Body of pancreas (tissue), 4 donors: ENCODE measurements at regions not wholly inside any gene's neighbourhood (a gene's known extent, or its start where the extent isn't known, plus 50 kb on each side); places are given as distances from the start of the nearest gene placed in this dataset.

Experiments
- ATAC-seq: fragments of 150-250 bp; one replicate; pipeline ENCODE4 v1.9.1; 2016
- DNase-seq, 4 donors: peaks; one replicate each; pipeline ENCODE4 v3.0.0-alpha.2; 2019
- H3K27ac ChIP-seq, 4 donors: fragments of 200-600 bp; sonication (generic); 1 replicate in 3 of 4; 2 replicates in 1 of 4; pipeline versions ENCODE4 v1.5.1 to v1.6.1; 2016 to 2019; ENCODE audit warnings: mild to moderate bottlenecking in 1 of 4, mixed read lengths in 1 of 4, moderate library complexity in 1 of 4
- H3K27me3 ChIP-seq, 2 donors: fragments of 200-600 bp; sonication (generic); one replicate each; pipeline ENCODE4 v1.6.0; 2016; ENCODE audit warnings: mild to moderate bottlenecking in 1 of 2
- H3K36me3 ChIP-seq, 2 donors: fragments of 200-600 bp; sonication (generic); replicated peaks in 1 of 2; 2 replicates each; pipeline ENCODE4 v1.5.1; 2016; ENCODE audit warnings: low read depth in 2 of 2; ENCODE audit not compliant: insufficient read depth in 1 of 2
- H3K4me1 ChIP-seq: fragments of 200-600 bp; sonication (generic); one replicate; pipeline ENCODE4 v1.6.0; 2016
- H3K4me3 ChIP-seq, 2 donors: fragments of 200-600 bp; sonication (generic); 1 replicate in 1 of 2; 2 replicates in 1 of 2; pipeline ENCODE4 v1.5.1; 2016 to 2019
- H3K9me3 ChIP-seq, 3 donors: fragments of 200-600 bp; sonication (generic); 1 replicate in 2 of 3; 2 replicates in 1 of 3; pipeline ENCODE4 v1.5.1; 2016
- POLR2A ChIP-seq, 3 donors: fragments of 450-650 bp; IDR thresholded peaks; one replicate each; pipeline ENCODE4 v1.6.1; 2016; ENCODE audit warnings: antibody characterized with exemption in 3 of 3, mild to moderate bottlenecking in 2 of 3
- WGBS, 2 donors: methylation state at CpG; one replicate each; pipeline ENCODE4 v1.1.5; 2017; 5-methylcytosine and 5-hydroxymethylcytosine counted together
- intact Hi-C: fragments of 100-400 bp; cut with DNase I; formaldehyde crosslinking; loops from one replicate; pipeline ENCODE4 v1.15.1; 2023
- TF ChIP-seq, protein P1 (sequence below), 7 experiments: fragments of 450-650 bp in 4 of 7; fragments of 200-600 bp in 3 of 7; sonication (generic) in 3 of 7; IDR thresholded peaks; one replicate each; pipeline ENCODE4 v1.5.1; 2016 to 2019; ENCODE audit warnings: antibody characterized with exemption in 7 of 7

- intact Hi-C loops: no loop called here
- 64 to 70% methylated on average over 6 of the region's 6 CpGs for WGBS, 2 donors
- no peak for TF ChIP-seq POLR2A (IDR thresholded peaks at IDR 0.05)
- TF ChIP-seq, protein P1, sequence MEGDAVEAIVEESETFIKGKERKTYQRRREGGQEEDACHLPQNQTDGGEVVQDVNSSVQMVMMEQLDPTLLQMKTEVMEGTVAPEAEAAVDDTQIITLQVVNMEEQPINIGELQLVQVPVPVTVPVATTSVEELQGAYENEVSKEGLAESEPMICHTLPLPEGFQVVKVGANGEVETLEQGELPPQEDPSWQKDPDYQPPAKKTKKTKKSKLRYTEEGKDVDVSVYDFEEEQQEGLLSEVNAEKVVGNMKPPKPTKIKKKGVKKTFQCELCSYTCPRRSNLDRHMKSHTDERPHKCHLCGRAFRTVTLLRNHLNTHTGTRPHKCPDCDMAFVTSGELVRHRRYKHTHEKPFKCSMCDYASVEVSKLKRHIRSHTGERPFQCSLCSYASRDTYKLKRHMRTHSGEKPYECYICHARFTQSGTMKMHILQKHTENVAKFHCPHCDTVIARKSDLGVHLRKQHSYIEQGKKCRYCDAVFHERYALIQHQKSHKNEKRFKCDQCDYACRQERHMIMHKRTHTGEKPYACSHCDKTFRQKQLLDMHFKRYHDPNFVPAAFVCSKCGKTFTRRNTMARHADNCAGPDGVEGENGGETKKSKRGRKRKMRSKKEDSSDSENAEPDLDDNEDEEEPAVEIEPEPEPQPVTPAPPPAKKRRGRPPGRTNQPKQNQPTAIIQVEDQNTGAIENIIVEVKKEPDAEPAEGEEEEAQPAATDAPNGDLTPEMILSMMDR (IDR thresholded peaks at IDR 0.05): no peak
Observed at GRCh38 chr3:78046566-78046965, 1006.7 kb downstream of the ROBO2 start.

GRCh38 chr3:78048698-78049097, 1008.8 kb downstream of the ROBO2 start:
- H3K4me3 ChIP-seq: no peak overlapping the region
- no peaks in the 10 kb centered on the region for H3K27me3 ChIP-seq
- intact Hi-C loops: no loop called here
- ATAC-seq (no peak), DNase-seq (no peak)
- no peaks in the 10 kb centered on the region for H3K9me3 ChIP-seq
- H3K27ac ChIP-seq: no peak overlapping the region
- H3K36me3 ChIP-seq: no peaks in the 10 kb centered on the region
- 37 to 48% methylated on average over 3 of the region's 3 CpGs for WGBS, 2 donors
- TF ChIP-seq POLR2A (IDR thresholded peaks at IDR 0.05): no peak
- TF ChIP-seq, protein P1 (IDR thresholded peaks at IDR 0.05): no peak
- H3K4me1 ChIP-seq: no peaks in the 10 kb centered on the region

More at GRCh38 chr3:78046566-78046965, 1006.7 kb downstream of the ROBO2 start:
- DNase-seq: no peak
- Histone ChIP-seq H3K27me3 (no peaks in the 10 kb centered on the region), H3K36me3 (no peaks in the 10 kb centered on the region), H3K4me3 (no peak overlapping the region), H3K4me1 (no peaks in the 10 kb centered on the region), H3K9me3 (no peaks in the 10 kb centered on the region), H3K27ac (no peak overlapping the region)
- ATAC-seq: no peak

GRCh38 chr3:78049521-78049920, 1009.6 kb downstream of the ROBO2 start:
- DNase-seq (no peak), ATAC-seq (no peak)
- Histone ChIP-seq H3K27me3 (no peaks in the 10 kb centered on the region), H3K4me1 (no peaks in the 10 kb centered on the region), H3K36me3 (no peaks in the 10 kb centered on the region), H3K27ac (no peak overlapping the region), H3K4me3 (no peak overlapping the region), H3K9me3 (no peaks in the 10 kb centered on the region)
- intact Hi-C loops: no loop called here
- no peak for TF ChIP-seq POLR2A (IDR thresholded peaks at IDR 0.05)
- TF ChIP-seq, protein P1 (IDR thresholded peaks at IDR 0.05): no peak
- 55 to 65% methylated on average over 4 of the region's 4 CpGs for WGBS, 2 donors

- TF ChIP-seq, protein P1 (IDR thresholded peaks at IDR 0.05): no peak
- no peak for TF ChIP-seq POLR2A (IDR thresholded peaks at IDR 0.05)
- no peaks in the 10 kb centered on the region for H3K27me3 ChIP-seq
- WGBS, 2 donors: 47 to 49% methylated on average over 4 of the region's 4 CpGs
- DNase-seq (no peak), ATAC-seq (no peak)
- no peak overlapping the region for H3K4me3 ChIP-seq
- no peaks in the 10 kb centered on the region for H3K36me3 ChIP-seq
- H3K4me1 ChIP-seq: no peaks in the 10 kb centered on the region
- H3K27ac ChIP-seq: no peak overlapping the region
- intact Hi-C loops: no loop called here
- H3K9me3 ChIP-seq: no peaks in the 10 kb centered on the region
Observed at GRCh38 chr3:78050276-78051065, 1010.6 kb downstream of the ROBO2 start.

- no peaks in the 10 kb centered on the region for H3K4me1 ChIP-seq
- H3K36me3 ChIP-seq: no peaks in the 10 kb centered on the region
- ATAC-seq (no peak), DNase-seq (no peak)
- H3K27me3 ChIP-seq: no peaks in the 10 kb centered on the region
- intact Hi-C loops: no loop called here
- no peak overlapping the region for H3K27ac ChIP-seq
- TF ChIP-seq, protein P1 (IDR thresholded peaks at IDR 0.05): no peak
- TF ChIP-seq POLR2A (IDR thresholded peaks at IDR 0.05): no peak
- H3K9me3 ChIP-seq: no peaks in the 10 kb centered on the region
- H3K4me3 ChIP-seq: no peak overlapping the region
- 39 to 64% methylated on average over 8 of the region's 8 CpGs for WGBS, 2 donors
Observed at GRCh38 chr3:78052746-78053145, 1012.8 kb downstream of the ROBO2 start.
